Mesenchymal stem cell (in vitro differentiated cells and primary cell): ENCODE measurements at regions not wholly inside any gene's neighbourhood (a gene's known extent, or its start where the extent isn't known, plus 50 kb on each side); places are given as distances from the start of the nearest gene placed in this dataset.

ENCODE experiments used
- DNase-seq: peaks from one replicate; pipeline ENCODE4 v3.0.0-alpha.2; 2013
- H2AFZ ChIP-seq: one replicate; pipeline ENCODE4 v1.6.1; 2013; ENCODE audit warnings: low read depth, mild to moderate bottlenecking, control low read depth, inconsistent platforms, low read length, moderate library complexity
- H2AK5ac ChIP-seq: 2 replicates; pipeline ENCODE4 v1.6.1; 2013; ENCODE audit warnings: low read length, moderate library complexity, mild to moderate bottlenecking, inconsistent platforms; ENCODE audit not compliant: severe bottlenecking
- H2BK120ac ChIP-seq: one replicate; pipeline ENCODE4 v1.6.1; 2013; ENCODE audit warnings: low read depth, mild to moderate bottlenecking, inconsistent platforms, low read length, moderate library complexity
- H2BK12ac ChIP-seq, 2 experiments: one replicate each; pipeline ENCODE4 v1.6.1; 2013; ENCODE audit warnings: inconsistent platforms in 2 of 2, low read length in 2 of 2, mild to moderate bottlenecking in 2 of 2, moderate library complexity in 2 of 2, control low read depth in 1 of 2
- H2BK15ac ChIP-seq: one replicate; pipeline ENCODE4 v1.6.1; 2013; ENCODE audit warnings: mild to moderate bottlenecking, low read depth, inconsistent platforms; ENCODE audit not compliant: poor library complexity, severe bottlenecking
- H2BK5ac ChIP-seq: 2 replicates; pipeline ENCODE4 v1.6.1; 2013; ENCODE audit warnings: low read depth, mild to moderate bottlenecking, low read length, control low read depth, inconsistent platforms; ENCODE audit not compliant: poor library complexity, severe bottlenecking
- H3K14ac ChIP-seq, 2 experiments: one replicate each; pipeline ENCODE4 v1.6.1; 2013; ENCODE audit warnings: inconsistent platforms in 2 of 2, low read length in 2 of 2, control low read depth in 1 of 2, mild to moderate bottlenecking in 1 of 2, moderate library complexity in 1 of 2
- H3K18ac ChIP-seq, 2 experiments: one replicate each; pipeline ENCODE4 v1.6.1; 2013; ENCODE audit warnings: inconsistent platforms in 2 of 2, low read length in 2 of 2, control low read depth in 1 of 2, low read depth in 1 of 2, mild to moderate bottlenecking in 1 of 2
- H3K23ac ChIP-seq, 2 experiments: one replicate each; pipeline ENCODE4 v1.6.1; 2013; ENCODE audit warnings: inconsistent platforms in 2 of 2, low read length in 2 of 2, mild to moderate bottlenecking in 2 of 2, moderate library complexity in 2 of 2, control low read depth in 1 of 2
- H3K27ac ChIP-seq: 2 replicates; pipeline ENCODE4 v1.5.1; 2013; ENCODE audit warnings: mild to moderate bottlenecking, moderate library complexity, low read length, control low read depth, inconsistent platforms; ENCODE audit not compliant: poor library complexity, severe bottlenecking
- H3K27me3 ChIP-seq, 2 experiments: 2 replicates each; pipeline versions ENCODE4 v1.6.1 to v1.7.0; 2013; ENCODE audit warnings: low read length in 2 of 2, mild to moderate bottlenecking in 2 of 2, moderate library complexity in 2 of 2, control low read depth in 1 of 2, inconsistent platforms in 1 of 2; ENCODE audit not compliant: control insufficient read depth in 1 of 2, insufficient read depth in 1 of 2
- H3K36me3 ChIP-seq, 2 experiments: 2 replicates each; pipeline versions ENCODE4 v1.6.1 to v1.7.0; 2013; ENCODE audit warnings: low read length in 2 of 2, control low read depth in 1 of 2, inconsistent platforms in 1 of 2, low read depth in 1 of 2, mild to moderate bottlenecking in 1 of 2; ENCODE audit not compliant: insufficient read depth in 2 of 2, control insufficient read depth in 1 of 2
- H3K4ac ChIP-seq, 2 experiments: one replicate each; pipeline ENCODE4 v1.6.1; 2013; ENCODE audit warnings: inconsistent platforms in 2 of 2, low read length in 2 of 2, mild to moderate bottlenecking in 2 of 2, moderate library complexity in 2 of 2, control low read depth in 1 of 2, low read depth in 1 of 2
- H3K4me1 ChIP-seq: 2 replicates; pipeline ENCODE4 v1.6.1; 2013; ENCODE audit warnings: low read depth, low read length, control low read depth; ENCODE audit not compliant: control insufficient read depth, insufficient read depth
- H3K4me2 ChIP-seq: 2 replicates; pipeline ENCODE4 v1.6.1; 2013; ENCODE audit warnings: low read length, mild to moderate bottlenecking, inconsistent platforms; ENCODE audit not compliant: poor library complexity, severe bottlenecking
- H3K4me3 ChIP-seq, 2 experiments: 2 replicates each; pipeline versions ENCODE4 v1.5.1 to v1.7.0; 2013; ENCODE audit warnings: low read length in 2 of 2, mild to moderate bottlenecking in 2 of 2, control low read depth in 1 of 2, low read depth in 1 of 2; ENCODE audit not compliant: insufficient read depth in 1 of 2
- H3K79me1 ChIP-seq: replicated peaks from 2 replicates; pipeline ENCODE4 v1.6.1; 2013; ENCODE audit warnings: mild to moderate bottlenecking, control low read depth, low read length, inconsistent platforms; ENCODE audit not compliant: poor library complexity, severe bottlenecking
- H3K9ac ChIP-seq: 2 replicates; pipeline ENCODE4 v1.7.0; 2013; ENCODE audit warnings: mild to moderate bottlenecking, low read length, moderate library complexity
- H3K9me3 ChIP-seq: 2 replicates; pipeline ENCODE4 v1.7.0; 2013; ENCODE audit warnings: mild to moderate bottlenecking, low read length; ENCODE audit not compliant: control insufficient read depth
- H4K8ac ChIP-seq: one replicate; pipeline ENCODE4 v1.6.1; 2013; ENCODE audit warnings: inconsistent platforms, mild to moderate bottlenecking, low read length, moderate library complexity
- H4K91ac ChIP-seq: one replicate; pipeline ENCODE4 v1.6.1; 2013; ENCODE audit warnings: mild to moderate bottlenecking, low read length, inconsistent platforms
- WGBS: methylation state at CpG from one replicate; pipeline ENCODE4 v1.1.7; 2013; ENCODE audit warnings: mixed read lengths; 5-methylcytosine and 5-hydroxymethylcytosine counted together

DNA sequence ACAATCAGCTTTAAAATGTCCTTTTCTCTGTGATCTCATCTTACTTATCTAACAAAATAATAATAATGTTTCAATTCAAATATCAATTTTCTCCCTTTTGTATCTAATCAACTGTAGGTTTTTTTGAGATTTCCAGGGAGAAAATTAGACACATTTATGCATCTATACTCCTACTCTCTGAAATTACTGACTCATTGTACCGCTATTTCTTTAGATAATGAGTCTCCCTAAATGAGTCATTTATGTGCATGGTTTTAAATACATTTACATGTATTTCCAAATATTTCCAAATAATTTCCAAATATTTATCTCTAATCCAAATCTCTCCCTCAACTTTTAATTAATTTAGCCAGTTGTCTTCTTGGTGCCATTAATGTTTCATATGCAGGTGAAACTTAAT, 621.0 kb downstream of the TECRL start:
- Histone ChIP-seq H3K27me3 (no peaks in the 10 kb centered on the region), H3K14ac (no peak overlapping the region), H3K36me3 (no peaks in the 10 kb centered on the region), H3K4me2 (no peak overlapping the region), H2AFZ (no peak overlapping the region), H3K27ac (no peak overlapping the region), H2BK15ac (no peak overlapping the region), H4K91ac (no peak overlapping the region), H3K9me3 (no peaks in the 10 kb centered on the region), H3K4me3 (no peak overlapping the region), H2BK5ac (no peak overlapping the region), H2BK12ac (no peak overlapping the region), H2AK5ac (no peak overlapping the region), H3K18ac (no peak overlapping the region), H3K4ac (no peak overlapping the region), H2BK120ac (no peak overlapping the region), H3K23ac (no peak overlapping the region), H3K4me1 (no peaks in the 10 kb centered on the region), H3K79me1 (no peaks in the 10 kb centered on the region), H4K8ac (no peak overlapping the region), H3K9ac (no peak overlapping the region)
- WGBS, result no CpG with 5 or more reads among the region's 1 CpG
- DNase-seq, result no peak

DNA sequence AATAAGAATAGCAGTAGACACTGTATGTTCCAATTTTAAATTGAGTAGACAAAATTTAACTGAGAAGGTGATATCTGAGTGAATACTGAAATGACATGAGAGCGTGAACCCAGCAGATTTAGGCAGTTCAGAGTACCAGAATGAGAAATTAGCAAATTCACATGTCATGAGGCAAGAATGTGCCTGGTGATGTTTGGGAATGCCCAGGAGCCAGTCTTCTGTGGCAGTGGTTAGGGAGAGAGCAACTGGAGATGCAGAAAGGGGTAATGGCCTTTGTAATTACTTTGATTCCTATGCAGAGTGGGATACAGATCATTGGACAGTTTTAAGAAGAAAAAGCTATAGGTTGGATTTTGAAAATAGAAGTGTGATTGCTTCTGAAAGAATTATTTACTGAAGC, 621.9 kb downstream of the TECRL start:
- no peaks in the 10 kb centered on the region for H3K9me3 ChIP-seq
- H2AK5ac ChIP-seq, result no peak overlapping the region
- H2BK15ac ChIP-seq, result no peak overlapping the region
- no peak overlapping the region for H4K91ac ChIP-seq
- no peak overlapping the region for H2AFZ ChIP-seq
- no peaks in the 10 kb centered on the region for H3K36me3 ChIP-seq
- H2BK5ac ChIP-seq, result no peak overlapping the region
- H3K4me1 ChIP-seq, result no peaks in the 10 kb centered on the region
- H3K9ac ChIP-seq, result no peak overlapping the region
- WGBS, result 76% methylated on average over 1 of the region's 1 CpG
- no peaks in the 10 kb centered on the region for H3K79me1 ChIP-seq
- no peak for DNase-seq
- H3K23ac ChIP-seq, result no peak overlapping the region
- H3K4me3 ChIP-seq, result no peak overlapping the region
- no peak overlapping the region for H2BK120ac ChIP-seq
- H4K8ac ChIP-seq, result no peak overlapping the region
- H3K4me2 ChIP-seq, result no peak overlapping the region
- H3K4ac ChIP-seq, result no peak overlapping the region
- H3K27me3 ChIP-seq, result no peaks in the 10 kb centered on the region
- no peak overlapping the region for H2BK12ac ChIP-seq
- H3K14ac ChIP-seq, result no peak overlapping the region
- H3K27ac ChIP-seq, result no peak overlapping the region
- no peak overlapping the region for H3K18ac ChIP-seq

DNA sequence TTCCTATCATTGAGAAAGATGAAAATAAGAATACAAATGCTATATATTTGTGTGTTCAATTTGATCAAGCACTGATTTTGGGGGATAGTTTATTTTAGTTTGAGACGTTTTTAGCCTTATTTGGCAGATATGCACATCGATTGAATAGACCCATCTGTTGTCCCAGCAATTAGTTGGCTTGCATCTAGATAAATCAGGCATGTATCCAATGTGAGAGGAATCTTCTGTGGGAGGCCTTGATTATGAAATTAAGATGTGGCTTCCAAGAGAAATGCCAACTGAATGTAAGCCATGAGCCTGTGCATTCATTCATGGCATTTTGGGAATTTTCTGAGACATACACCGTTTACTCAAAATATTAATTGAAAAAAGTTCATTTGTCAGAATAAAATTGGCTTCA, 623.1 kb downstream of the TECRL start:
- Histone ChIP-seq H4K91ac (no peak overlapping the region), H3K4ac (no peak overlapping the region), H2BK5ac (no peak overlapping the region), H2AK5ac (no peak overlapping the region), H2AFZ (no peak overlapping the region), H3K18ac (no peak overlapping the region), H2BK15ac (no peak overlapping the region), H3K14ac (no peak overlapping the region), H2BK12ac (no peak overlapping the region), H3K4me3 (no peak overlapping the region), H3K23ac (no peak overlapping the region), H3K27ac (no peak overlapping the region), H3K4me1 (no peaks in the 10 kb centered on the region), H2BK120ac (no peak overlapping the region), H3K36me3 (no peaks in the 10 kb centered on the region), H3K79me1 (no peaks in the 10 kb centered on the region), H3K9ac (no peak overlapping the region), H3K27me3 (no peaks in the 10 kb centered on the region), H3K4me2 (no peak overlapping the region), H4K8ac (no peak overlapping the region), H3K9me3 (no peaks in the 10 kb centered on the region)
- no peak for DNase-seq
- 83% methylated on average over 2 of the region's 3 CpGs for WGBS

DNA sequence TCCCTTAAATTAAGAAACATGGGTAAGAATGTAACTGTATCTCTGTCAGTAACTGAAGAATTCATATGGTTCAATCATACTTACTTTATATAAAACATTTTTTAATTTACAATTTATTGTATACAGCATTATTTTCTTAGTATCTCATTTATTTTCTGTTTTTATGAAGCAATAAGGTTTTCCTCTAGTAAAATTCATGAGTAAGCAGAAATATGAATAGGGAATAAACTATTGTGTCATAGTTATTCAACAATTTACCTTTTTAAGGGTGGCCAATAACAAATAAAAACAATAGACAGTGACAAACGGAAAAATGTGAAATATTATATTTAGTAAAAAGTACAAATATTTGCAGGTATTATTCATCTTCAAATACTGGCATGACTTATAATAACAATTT, 624.4 kb downstream of the TECRL start:
- no CpG with 5 or more reads among the region's 1 CpG for WGBS
- Histone ChIP-seq H3K9me3 (no peaks in the 10 kb centered on the region), H3K27ac (no peak overlapping the region)

More for the DNA sequence above, 624.4 kb downstream of the TECRL start:
- Histone ChIP-seq H2AFZ (no peak overlapping the region), H3K4me1 (no peaks in the 10 kb centered on the region), H4K8ac (no peak overlapping the region), H2BK15ac (no peak overlapping the region), H4K91ac (no peak overlapping the region), H2BK12ac (no peak overlapping the region), H2BK120ac (no peak overlapping the region), H3K4ac (no peak overlapping the region), H3K23ac (no peak overlapping the region), H2AK5ac (no peak overlapping the region), H3K79me1 (no peaks in the 10 kb centered on the region), H3K27me3 (no peaks in the 10 kb centered on the region), H2BK5ac (no peak overlapping the region), H3K36me3 (no peaks in the 10 kb centered on the region), H3K4me2 (no peak overlapping the region), H3K14ac (no peak overlapping the region), H3K9ac (no peak overlapping the region), H3K18ac (no peak overlapping the region), H3K4me3 (no peak overlapping the region)
- no peak for DNase-seq
